Liver (tissue), 8 donors: ENCODE measurements at regions not wholly inside any gene's neighbourhood (a gene's known extent, or its start where the extent isn't known, plus 50 kb on each side); places are given as distances from the start of the nearest gene placed in this dataset.

Experiments used
- DNase-seq: peaks from one replicate; pipeline ENCODE4 v3.0.0-alpha.2; 2017; ENCODE audit warnings: low spot score
- H3K27ac ChIP-seq, 2 donors: one replicate each; pipeline ENCODE4 v1.7.0; 2013; ENCODE audit warnings: inconsistent platforms in 2 of 2, low read length in 2 of 2, control low read depth in 1 of 2, low read depth in 1 of 2, mild to moderate bottlenecking in 1 of 2
- H3K27me3 ChIP-seq, 4 donors: one replicate each; pipeline versions ENCODE4 v1.6.1 to v1.7.0; 2013; ENCODE audit warnings: low read length in 3 of 4, inconsistent platforms in 1 of 4, mild to moderate bottlenecking in 1 of 4, moderate library complexity in 1 of 4; ENCODE audit not compliant: control insufficient read depth in 4 of 4, insufficient read depth in 4 of 4
- H3K36me3 ChIP-seq, 4 donors: one replicate each; pipeline versions ENCODE4 v1.6.1 to v1.7.0; 2013; ENCODE audit warnings: low read length in 3 of 4, mild to moderate bottlenecking in 3 of 4, low read depth in 1 of 4, moderate library complexity in 1 of 4; ENCODE audit not compliant: control insufficient read depth in 4 of 4, insufficient read depth in 3 of 4
- H3K4me1 ChIP-seq, 4 donors: one replicate each; pipeline versions ENCODE4 v1.6.1 to v1.7.0; 2013; ENCODE audit warnings: low read length in 3 of 4, mild to moderate bottlenecking in 3 of 4, moderate library complexity in 1 of 4; ENCODE audit not compliant: control insufficient read depth in 4 of 4, insufficient read depth in 4 of 4
- H3K4me3 ChIP-seq, 3 donors: one replicate each; pipeline versions ENCODE4 v1.6.1 to v1.7.0; 2013; ENCODE audit warnings: low read length in 3 of 3, control low read depth in 1 of 3, low read depth in 1 of 3, mild to moderate bottlenecking in 1 of 3
- H3K9ac ChIP-seq, 2 donors: one replicate each; pipeline ENCODE4 v1.7.0; 2013; ENCODE audit warnings: low read length in 2 of 2, mild to moderate bottlenecking in 2 of 2, moderate library complexity in 2 of 2, control low read depth in 1 of 2, low read depth in 1 of 2
- H3K9me3 ChIP-seq, 4 donors: one replicate each; pipeline versions ENCODE4 v1.6.1 to v1.7.0; 2013; ENCODE audit warnings: low read length in 3 of 4; ENCODE audit not compliant: control insufficient read depth in 4 of 4
- CTCF ChIP-seq: fragments of 150-350 bp; IDR thresholded peaks from 2 replicates; pipeline ENCODE4 v1.5.1; 2017; ENCODE audit warnings: improper control_type of control experiment, low read depth, low read length; ENCODE audit not compliant: missing input control
- EGR1 ChIP-seq, 2 donors: IDR thresholded peaks; 2 replicates each; pipeline ENCODE4 v1.6.1; 2016 to 2018; ENCODE audit warnings: antibody characterized with exemption in 2 of 2, low read depth in 2 of 2
- JUND ChIP-seq, 2 donors: IDR thresholded peaks; 2 replicates each; pipeline ENCODE4 v1.6.1; 2016; ENCODE audit warnings: antibody characterized with exemption in 2 of 2
- NR2F2 ChIP-seq: IDR thresholded peaks from 2 replicates; pipeline ENCODE4 v1.6.1; 2016; ENCODE audit warnings: antibody characterized with exemption
- RAD21 ChIP-seq, 2 donors: IDR thresholded peaks; 2 replicates each; pipeline ENCODE4 v1.6.1; 2016; ENCODE audit warnings: antibody characterized with exemption in 2 of 2, mild to moderate bottlenecking in 2 of 2
- RXRA ChIP-seq, 2 donors: IDR thresholded peaks; 2 replicates each; pipeline ENCODE4 v1.6.1; 2017 to 2018; ENCODE audit warnings: antibody characterized with exemption in 2 of 2, mild to moderate bottlenecking in 1 of 2
- SP1 ChIP-seq: IDR thresholded peaks from 2 replicates; pipeline ENCODE4 v1.6.1; 2018; ENCODE audit warnings: antibody characterized with exemption, mild to moderate bottlenecking
- TAF1 ChIP-seq: conservative IDR thresholded peaks from 2 replicates; pipeline ENCODE4 v1.6.1; 2016; ENCODE audit warnings: antibody characterized with exemption, mild to moderate bottlenecking
- YY1 ChIP-seq: IDR thresholded peaks from 2 replicates; pipeline ENCODE4 v1.6.1; 2016; ENCODE audit warnings: antibody characterized with exemption, mild to moderate bottlenecking
- WGBS: extraction: QIAGEN DNeasy Blood & Tissue Kit; methylation state at CpG from one replicate; pipeline ENCODE4 v1.1.7; 2013; 5-methylcytosine and 5-hydroxymethylcytosine counted together
- TF ChIP-seq, protein P1 (sequence below): IDR thresholded peaks from 2 replicates; pipeline ENCODE4 v1.6.1; 2016; ENCODE audit warnings: antibody characterized with exemption
- donor health status: healthy.
- donor health status: healthy.
- donor health status: healthy.
- donor health status: healthy.
- donor health status: healthy.

DNA sequence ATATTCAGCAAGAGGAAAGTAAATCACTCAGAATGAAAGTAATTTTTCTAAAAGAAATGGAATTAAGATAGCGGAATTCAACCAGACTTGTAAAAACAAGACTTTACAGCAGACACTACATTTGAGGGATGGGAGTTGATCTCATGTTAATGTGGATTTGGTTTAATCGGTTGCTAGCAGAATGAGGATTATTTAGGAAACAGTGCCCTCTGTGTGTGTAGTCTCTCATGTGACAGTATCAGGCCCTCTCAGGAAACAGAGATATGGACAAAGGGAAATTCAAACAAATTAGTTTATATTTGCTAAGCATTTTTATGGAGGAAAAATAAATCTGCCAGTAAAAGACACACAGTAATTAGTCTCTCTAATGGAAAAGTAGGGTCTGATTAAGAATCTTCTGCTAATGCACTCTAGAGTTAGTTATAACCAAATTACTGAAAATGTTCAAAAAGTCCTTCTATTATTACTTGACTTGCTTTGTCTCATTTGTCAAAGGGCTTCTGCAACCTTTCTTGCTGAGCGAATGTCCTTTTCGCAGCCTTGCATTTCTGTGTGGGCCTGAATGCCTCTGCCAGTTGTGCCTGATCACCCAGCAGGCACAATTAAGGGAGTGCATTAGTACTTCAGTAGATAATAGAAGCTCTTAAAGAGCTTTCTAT lies 1282.3 kb upstream of the TENM3 start:
- TF ChIP-seq CTCF (no peak), JUND (IDR thresholded peaks at IDR 0.05) (no peak), EGR1 (IDR thresholded peaks at IDR 0.05; ENCODE audit: low read depth in 2 of 2) (no peak), RAD21 (IDR thresholded peaks at IDR 0.05) (peak in 1 of 2 donors; percentile 39)
- no peak overlapping the region for H3K9ac ChIP-seq
- H3K4me1 ChIP-seq: no peaks in the 10 kb centered on the region
- no peaks in the 10 kb centered on the region for H3K36me3 ChIP-seq
- H3K27ac ChIP-seq: no peak overlapping the region
- H3K27me3 ChIP-seq: no peaks in the 10 kb centered on the region
- DNase-seq: no peak
- no peaks in the 10 kb centered on the region for H3K9me3 ChIP-seq
- WGBS: 66% methylated on average over 4 of the region's 4 CpGs
- no peak overlapping the region for H3K4me3 ChIP-seq

- no peak for DNase-seq
- no peaks in the 10 kb centered on the region for H3K36me3 ChIP-seq
- H3K9me3 ChIP-seq: no peaks in the 10 kb centered on the region
- H3K9ac ChIP-seq: no peak overlapping the region
- H3K4me1 ChIP-seq: no peaks in the 10 kb centered on the region
- H3K4me3 ChIP-seq: no peak overlapping the region
- TF ChIP-seq CTCF: no peak
- peak; percentile 92 for TF ChIP-seq NR2F2
- H3K27ac ChIP-seq: no peak overlapping the region
- WGBS: 45% methylated on average over 3 of the region's 3 CpGs
- H3K27me3 ChIP-seq: no peaks in the 10 kb centered on the region
Observed at GRCh38 chr4:180962268-180962667, 1280.9 kb upstream of the TENM3 start.

GRCh38 chr4:180966312-180966711 lies 1276.9 kb upstream of the TENM3 start:
- TF ChIP-seq RXRA (IDR thresholded peaks at IDR 0.05) (no peak), RAD21 (IDR thresholded peaks at IDR 0.05) (no peak), YY1 (no peak), TAF1 (no peak), SP1 (no peak), CTCF (no peak), NR2F2 (no peak)
- TF ChIP-seq, protein P1, sequence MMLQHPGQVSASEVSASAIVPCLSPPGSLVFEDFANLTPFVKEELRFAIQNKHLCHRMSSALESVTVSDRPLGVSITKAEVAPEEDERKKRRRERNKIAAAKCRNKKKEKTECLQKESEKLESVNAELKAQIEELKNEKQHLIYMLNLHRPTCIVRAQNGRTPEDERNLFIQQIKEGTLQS: no peak
- Histone ChIP-seq H3K4me3 (no peak overlapping the region), H3K4me1 (no peaks in the 10 kb centered on the region)

More at GRCh38 chr4:180966312-180966711, 1276.9 kb upstream of the TENM3 start:
- H3K27me3 ChIP-seq: no peaks in the 10 kb centered on the region
- 72% methylated on average over 2 of the region's 2 CpGs for WGBS
- no peak overlapping the region for H3K27ac ChIP-seq
- no peaks in the 10 kb centered on the region for H3K9me3 ChIP-seq
- no peak overlapping the region for H3K9ac ChIP-seq
- H3K36me3 ChIP-seq: no peaks in the 10 kb centered on the region
- DNase-seq: no peak
